Hepatocyte (in vitro differentiated cells): ENCODE measurements at regions not wholly inside any gene's neighbourhood (a gene's known extent, or its start where the extent isn't known, plus 50 kb on each side); places are given as distances from the start of the nearest gene placed in this dataset.

ENCODE experiments used
- EZH2 ChIP-seq: fragments of 200-600 bp; sonication (generic); IDR thresholded peaks from 2 replicates; pipeline ENCODE4 v1.6.1; 2016; ENCODE audit warnings: antibody characterized with exemption, mild to moderate bottlenecking, borderline replicate concordance
- TF ChIP-seq, protein P1 (sequence below): fragments of 200-600 bp; sonication (generic); IDR thresholded peaks from 2 replicates; pipeline ENCODE4 v1.5.1; 2016; ENCODE audit warnings: antibody characterized with exemption, mild to moderate bottlenecking; ENCODE audit not compliant: poor library complexity

DNA sequence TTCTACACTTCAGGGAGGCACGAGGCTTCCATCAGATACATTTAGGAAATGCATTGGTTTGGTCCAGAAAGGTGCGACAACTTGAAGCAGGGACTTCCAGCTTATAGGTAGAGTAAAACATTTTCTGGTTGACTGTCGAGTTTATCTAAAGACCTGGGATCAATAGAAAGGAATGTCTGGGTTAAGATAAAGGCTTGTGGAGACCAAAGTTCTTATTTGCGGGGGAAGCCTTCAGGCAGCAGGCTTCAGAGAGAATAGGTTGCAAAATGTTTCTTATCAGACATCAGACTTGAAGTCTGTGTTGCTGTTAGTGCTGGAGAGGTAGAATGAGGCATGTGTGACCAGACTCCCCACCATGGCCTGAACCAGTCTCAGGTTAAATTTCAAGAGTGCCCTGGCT, 190.3 kb downstream of the TRIML1 start:
- TF ChIP-seq, protein P1, sequence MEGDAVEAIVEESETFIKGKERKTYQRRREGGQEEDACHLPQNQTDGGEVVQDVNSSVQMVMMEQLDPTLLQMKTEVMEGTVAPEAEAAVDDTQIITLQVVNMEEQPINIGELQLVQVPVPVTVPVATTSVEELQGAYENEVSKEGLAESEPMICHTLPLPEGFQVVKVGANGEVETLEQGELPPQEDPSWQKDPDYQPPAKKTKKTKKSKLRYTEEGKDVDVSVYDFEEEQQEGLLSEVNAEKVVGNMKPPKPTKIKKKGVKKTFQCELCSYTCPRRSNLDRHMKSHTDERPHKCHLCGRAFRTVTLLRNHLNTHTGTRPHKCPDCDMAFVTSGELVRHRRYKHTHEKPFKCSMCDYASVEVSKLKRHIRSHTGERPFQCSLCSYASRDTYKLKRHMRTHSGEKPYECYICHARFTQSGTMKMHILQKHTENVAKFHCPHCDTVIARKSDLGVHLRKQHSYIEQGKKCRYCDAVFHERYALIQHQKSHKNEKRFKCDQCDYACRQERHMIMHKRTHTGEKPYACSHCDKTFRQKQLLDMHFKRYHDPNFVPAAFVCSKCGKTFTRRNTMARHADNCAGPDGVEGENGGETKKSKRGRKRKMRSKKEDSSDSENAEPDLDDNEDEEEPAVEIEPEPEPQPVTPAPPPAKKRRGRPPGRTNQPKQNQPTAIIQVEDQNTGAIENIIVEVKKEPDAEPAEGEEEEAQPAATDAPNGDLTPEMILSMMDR = no peak
- no peak for TF ChIP-seq EZH2
